A549 (cell line): ENCODE measurements at regions not wholly inside any gene's neighbourhood (a gene's known extent, or its start where the extent isn't known, plus 50 kb on each side); places are given as distances from the start of the nearest gene placed in this dataset.
"Not testable (repeated sequence)": the region's sequence is repeated elsewhere in the genome, so short reads cannot be mapped to it uniquely, and the experiment has no call there.

Source experiments
- ATAC-seq, 2 experiments: fragments of 200-7000 bp in 1 of 2; fragments of >200 bp in 1 of 2; cut with Nextera tagmentation in 1 of 2; cut with Tn5 transposase in 1 of 2; 3 replicates each; pipeline versions ENCODE4 v1.8.0 to v1.9.1; 2018 to 2020; ENCODE audit warnings: mild to moderate bottlenecking in 1 of 2, moderate library complexity in 1 of 2
- CTCF ChIA-PET: fragments of 300-600 bp; sonication (Branson Sonifier 250); formaldehyde crosslinking; extraction: SDS; loops from one replicate; lab custom pipeline; 2021; ENCODE audit warnings: antibody characterized with exemption, inconsistent platforms; lab: Yijun Ruan, JAX
- POLR2A ChIA-PET: fragments of 350-600 bp; formaldehyde crosslinking; extraction: SDS; loops from one replicate; lab custom pipeline; 2021; ENCODE audit warnings: antibody characterized with exemption, inconsistent platforms; lab: Yijun Ruan, JAX
- DNase-seq, 2 experiments: peaks; one replicate each; pipeline versions ENCODE4 v3.0.0 to v3.0.0-alpha.2; 2011 to 2016; ENCODE audit warnings: low read depth in 1 of 2, low spot score in 1 of 2
- FAIRE-seq: peaks from 2 replicates; lab custom pipeline; 2011; peaks lifted over from hg19 to GRCh38; lab: Jason Lieb, UNC
- H3K27ac ChIP-seq, 2 experiments: fragments of >200 bp; sonication (Bioruptor Twin); formaldehyde crosslinking; 3 replicates each; pipeline ENCODE4 v1.5.1; 2016 to 2017
- H3K4me1 ChIP-seq: fragments of >200 bp; sonication (Bioruptor Twin); formaldehyde crosslinking; 3 replicates; pipeline ENCODE4 v1.6.1; 2016
- H3K4me2 ChIP-seq: fragments of >200 bp; sonication (Bioruptor Twin); formaldehyde crosslinking; 3 replicates; pipeline ENCODE4 v1.6.1; 2016
- H3K4me3 ChIP-seq: fragments of >200 bp; sonication (Bioruptor Twin); formaldehyde crosslinking; 3 replicates; pipeline ENCODE4 v1.5.1; 2016
- H3K9me3 ChIP-seq: fragments of >200 bp; sonication (Bioruptor Twin); formaldehyde crosslinking; 3 replicates; pipeline ENCODE4 v1.6.1; 2016
- BCL3 ChIP-seq: fragments of >200 bp; sonication (Bioruptor Twin); formaldehyde crosslinking; IDR thresholded peaks from 3 replicates; pipeline ENCODE4 v1.6.1; 2016
- CBX8 ChIP-seq: fragments of 200-600 bp; sonication (generic); IDR thresholded peaks from 2 replicates; pipeline ENCODE4 v1.6.1; 2016
- CEBPB ChIP-seq, 2 experiments: fragments of >200 bp in 1 of 2; sonication (Bioruptor Twin) in 1 of 2; formaldehyde crosslinking in 1 of 2; IDR thresholded peaks; 2 replicates each; pipeline ENCODE4 v1.6.1; 2012 to 2016
- EHF ChIP-seq: fragments of 250-450 bp; sonication (Bioruptor Pico); IDR thresholded peaks from 2 replicates; pipeline ENCODE4 v1.5.0; 2020; ENCODE audit warnings: mild to moderate bottlenecking
- EP300 ChIP-seq, 2 experiments: fragments of >200 bp; sonication (Bioruptor Twin); formaldehyde crosslinking; IDR thresholded peaks; 2 replicates in 1 of 2; 3 replicates in 1 of 2; pipeline ENCODE4 v1.6.1; 2016 to 2017
- HOXB5 ChIP-seq: fragments of 250-450 bp; sonication (Bioruptor Pico); IDR thresholded peaks from 2 replicates; pipeline ENCODE4 v1.5.0; 2020; ENCODE audit warnings: mild to moderate bottlenecking, moderate library complexity
- JUN ChIP-seq, 2 experiments: fragments of >200 bp; sonication (Bioruptor Twin); formaldehyde crosslinking; IDR thresholded peaks; 2 replicates in 1 of 2; 3 replicates in 1 of 2; pipeline ENCODE4 v1.6.1; 2016 to 2017
- KDM5A ChIP-seq: fragments of 200-600 bp; sonication (generic); IDR thresholded peaks from 2 replicates; pipeline ENCODE4 v1.6.1; 2016; ENCODE audit warnings: antibody characterized with exemption, mild to moderate bottlenecking
- MAFK ChIP-seq: fragments of 450-650 bp; IDR thresholded peaks from 2 replicates; pipeline ENCODE4 v1.6.1; 2014; ENCODE audit not compliant: partially characterized antibody
- NFE2L2 ChIP-seq: fragments of 150-350 bp; conservative IDR thresholded peaks from 2 replicates; pipeline ENCODE4 v1.6.1; 2014; ENCODE audit warnings: low read length
- NR3C1 ChIP-seq: fragments of >200 bp; sonication (Bioruptor Twin); formaldehyde crosslinking; IDR thresholded peaks from 3 replicates; pipeline ENCODE4 v1.6.1; 2017
- RAD21 ChIP-seq, 2 experiments: fragments of >200 bp in 1 of 2; sonication (Bioruptor Twin) in 1 of 2; formaldehyde crosslinking in 1 of 2; IDR thresholded peaks in 1 of 2; conservative IDR thresholded peaks in 1 of 2; 2 replicates in 1 of 2; 3 replicates in 1 of 2; pipeline ENCODE4 v1.6.1; 2012 to 2018; ENCODE audit warnings: inconsistent platforms in 1 of 2
- RNF2 ChIP-seq: fragments of 200-600 bp; sonication (generic); IDR thresholded peaks from 2 replicates; pipeline ENCODE4 v1.6.1; 2016; ENCODE audit warnings: low read depth, mild to moderate bottlenecking, antibody characterized with exemption, moderate library complexity, borderline replicate concordance
- SMC3 ChIP-seq: fragments of >200 bp; sonication (Bioruptor Twin); formaldehyde crosslinking; IDR thresholded peaks from 3 replicates; pipeline ENCODE4 v1.6.1; 2018; ENCODE audit warnings: inconsistent platforms
- SREBF2 ChIP-seq: fragments of 450-650 bp; IDR thresholded peaks from 2 replicates; pipeline ENCODE4 v1.6.1; 2014; ENCODE audit warnings: mild to moderate bottlenecking, moderate library complexity
- TFCP2L1 ChIP-seq: fragments of 250-450 bp; sonication (Bioruptor Pico); IDR thresholded peaks from 2 replicates; pipeline ENCODE4 v1.5.0; 2021; ENCODE audit warnings: mild to moderate bottlenecking
- ZFP36 ChIP-seq: fragments of 450-650 bp; IDR thresholded peaks from 2 replicates; pipeline ENCODE4 v1.6.1; 2014; ENCODE audit warnings: borderline replicate concordance; ENCODE audit not compliant: partially characterized antibody
- ZNF302 ChIP-seq: fragments of 250-450 bp; sonication (Bioruptor Pico); IDR thresholded peaks from 2 replicates; pipeline ENCODE4 v1.9.0; 2021; ENCODE audit warnings: inconsistent platforms, mild to moderate bottlenecking, moderate library complexity
- WGBS: methylation state at CpG from one replicate; pipeline ENCODE4 v1.1.6; 2017; ENCODE audit errors: missing lambda C conversion rate; 5-methylcytosine and 5-hydroxymethylcytosine counted together
- TF ChIP-seq, protein P1 (sequence below): IDR thresholded peaks from 2 replicates; pipeline ENCODE4 v1.6.1; 2012; ENCODE audit warnings: low read depth, borderline replicate concordance

- Histone ChIP-seq H3K4me3 (no peak overlapping the region), H3K4me1 (no peaks in the 10 kb centered on the region; the same call in 2 of the 3 replicates), H3K4me2 (peak overlapping the region; percentile 18; the same call in 2 of the 3 replicates), H3K27ac (no peak overlapping the region), H3K9me3 (0 out of 3 replicates have a peak, but pooled peaks cover 3% of the 10 kb centered on the region)
- 35% methylated on average over 9 of the region's 9 CpGs for WGBS
- DNase-seq (no peak), FAIRE-seq (no peak), ATAC-seq (no peak)
- TF ChIP-seq, protein P1, sequence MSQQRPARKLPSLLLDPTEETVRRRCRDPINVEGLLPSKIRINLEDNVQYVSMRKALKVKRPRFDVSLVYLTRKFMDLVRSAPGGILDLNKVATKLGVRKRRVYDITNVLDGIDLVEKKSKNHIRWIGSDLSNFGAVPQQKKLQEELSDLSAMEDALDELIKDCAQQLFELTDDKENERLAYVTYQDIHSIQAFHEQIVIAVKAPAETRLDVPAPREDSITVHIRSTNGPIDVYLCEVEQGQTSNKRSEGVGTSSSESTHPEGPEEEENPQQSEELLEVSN, result no peak
- TF ChIP-seq ZFP36 (no peak), ZNF302 (CRISPR knock-in tag) (no peak)
- ChIA-PET POLR2A (no interaction called here), CTCF (no interaction called here)
These were observed 541.7 kb upstream of the TUSC1 start for GRCh38 chr9:26219961-26220360.

DNA sequence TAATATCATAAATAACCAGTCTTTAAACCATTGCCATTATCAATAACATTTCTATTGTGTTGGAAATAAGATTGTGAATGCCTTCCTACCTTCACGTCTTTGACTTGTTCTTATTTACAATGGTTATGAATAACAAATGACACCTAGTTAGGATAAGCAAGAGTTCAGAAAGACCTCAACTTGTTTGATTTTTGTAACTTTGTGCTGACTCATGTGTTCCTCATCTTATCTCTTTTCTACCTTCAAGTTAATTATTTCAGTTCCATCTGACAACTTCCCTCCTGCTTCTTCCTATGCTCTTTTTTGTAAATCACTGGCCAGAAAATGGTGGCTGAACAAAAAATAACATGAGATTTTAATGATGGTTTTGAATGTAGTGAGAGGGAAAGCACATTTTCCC lies 538.5 kb upstream of the TUSC1 start:
- POLR2A ChIA-PET, result no interaction called here
- CTCF ChIA-PET, result no interaction called here
- WGBS, result 29% methylated on average over 1 of the region's 1 CpG
- FAIRE-seq, result peak; percentile 43
- no peak overlapping the region for H3K4me3 ChIP-seq
- H3K4me1 ChIP-seq, result no peaks in the 10 kb centered on the region; the same call in 2 of the 3 replicates
- TF ChIP-seq BCL3 (no peak), NR3C1 (no peak), MAFK (peak; percentile 91), CEBPB (IDR thresholded peaks at IDR 0.05) (no peak)
- no peak for DNase-seq
- no peak overlapping the region for H3K27ac ChIP-seq
- no peak overlapping the region for H3K4me2 ChIP-seq
- 0 out of 3 replicates have a peak, but pooled peaks cover 3% of the 10 kb centered on the region for H3K9me3 ChIP-seq
- ATAC-seq, result no peak

GRCh38 chr9:26214713-26215444 lies 536.6 kb upstream of the TUSC1 start:
- POLR2A ChIA-PET, H3K4me1 ChIP-seq, H3K4me2 ChIP-seq, DNase-seq, H3K9me3 ChIP-seq, CTCF ChIA-PET, H3K4me3 ChIP-seq, H3K27ac ChIP-seq, FAIRE-seq, ATAC-seq: not testable (repeated sequence)
- 84% methylated on average over 26 of the region's 61 CpGs for WGBS

DNA sequence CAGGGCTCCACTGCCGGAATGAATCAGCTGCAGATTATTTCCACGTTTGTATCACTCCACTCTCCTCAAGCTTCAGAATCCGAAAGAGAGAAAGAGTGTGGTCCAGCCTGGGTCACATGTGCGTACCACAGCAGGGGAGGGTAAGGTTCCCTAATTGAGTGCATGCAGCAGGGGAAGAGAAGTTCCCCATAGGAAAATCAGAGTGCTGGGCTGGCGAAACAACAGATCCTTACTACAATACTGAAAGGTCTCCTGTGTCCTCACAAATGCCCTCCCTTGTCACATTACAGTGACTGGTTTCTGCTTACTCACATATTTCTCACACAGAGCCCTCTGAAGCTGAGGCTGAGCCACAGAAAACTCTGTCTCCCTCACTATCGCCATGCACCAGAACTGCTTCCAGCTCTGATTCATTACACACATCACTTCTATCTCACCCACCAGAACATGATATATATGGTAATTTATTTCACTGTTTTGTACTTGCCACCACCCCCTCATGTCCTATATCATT lies 532.2 kb upstream of the TUSC1 start:
- ATAC-seq, result no peak
- no peak for FAIRE-seq
- DNase-seq, result no peak
- no peak overlapping the region for H3K27ac ChIP-seq
- TF ChIP-seq NFE2L2 (no peak), HOXB5 (no peak), RNF2 (no peak), KDM5A (no peak), SREBF2 (no peak), CBX8 (no peak), MAFK (no peak), SMC3 (no peak), JUN (IDR thresholded peaks at IDR 0.05) (no peak), EHF (CRISPR knock-in tag) (no peak), RAD21 (conservative IDR thresholded peaks at IDR 0.05 in 1 of 2, IDR thresholded peaks at IDR 0.05 in 1 of 2) (no peak), EP300 (IDR thresholded peaks at IDR 0.05) (no peak), TFCP2L1 (CRISPR knock-in tag) (no peak)
- TF ChIP-seq, protein P1, result no peak
- no peak overlapping the region for H3K4me3 ChIP-seq
- ChIA-PET POLR2A (no interaction called here), CTCF (no interaction called here)
- no peak overlapping the region for H3K4me2 ChIP-seq
- no peaks in the 10 kb centered on the region for H3K4me1 ChIP-seq
- peaks cover 10% of the 10 kb centered on the region; the same call in 1 of the 3 replicates for H3K9me3 ChIP-seq
- 43% methylated on average over 6 of the region's 6 CpGs for WGBS
